ENCODE measurements at regions not wholly inside any gene's neighbourhood (a gene's known extent, or its start where the extent isn't known, plus 50 kb on each side); places are given as distances from the start of the nearest gene placed in this dataset.
"Not testable (repeated sequence)": the region's sequence is repeated elsewhere in the genome, so short reads cannot be mapped to it uniquely, and the experiment has no call there.

DNA sequence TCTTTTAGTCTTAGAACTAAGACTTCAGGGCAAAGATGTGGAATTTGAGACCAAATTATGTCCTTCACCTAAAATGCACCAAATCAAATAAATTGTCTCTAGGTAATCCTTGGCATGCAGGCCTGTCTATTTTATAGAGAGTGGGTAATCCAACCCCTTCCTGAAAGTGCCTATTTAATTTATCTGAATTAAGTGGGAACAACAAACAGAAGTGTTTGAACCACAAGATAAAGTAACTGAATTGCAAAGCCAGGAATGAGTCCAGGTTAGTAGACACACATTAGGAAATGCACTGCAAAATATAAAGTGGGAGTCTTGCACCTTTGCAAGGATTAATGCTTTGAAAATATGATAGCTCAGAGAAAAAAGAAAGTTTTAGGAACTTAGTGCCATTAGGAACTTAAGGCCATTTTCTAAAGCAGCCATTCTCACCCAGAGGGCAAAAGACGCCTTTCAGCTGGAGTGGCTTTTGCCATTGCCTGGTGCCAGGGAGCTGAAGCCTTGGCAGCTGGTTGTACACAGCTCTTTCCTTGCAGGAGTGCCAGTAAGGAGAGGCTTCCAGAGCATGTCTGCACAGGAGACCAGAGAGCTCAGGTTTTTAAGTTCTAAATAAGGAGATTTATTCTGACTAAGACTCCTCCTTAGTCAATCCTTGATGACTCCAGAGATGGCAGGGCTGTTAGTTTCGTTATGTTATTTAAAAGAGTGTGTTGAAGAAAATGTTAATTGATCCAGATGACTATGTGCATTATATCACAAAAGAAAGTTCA, 151.7 kb upstream of the ELL2 start:
- Mint-ChIP-seq H3K36me3 (ENCODE audit: low read depth) (peaks cover 4% of the 10 kb centered on the region), H3K9me3 (peaks cover 3% of the 10 kb centered on the region), H3K4me1 (peaks cover 4% of the 10 kb centered on the region), H3K27ac (ENCODE audit: unreplicated experiment) (no peak overlapping the region), H3K27me3 (ENCODE audit: low read depth) (no peaks in the 10 kb centered on the region), H3K4me3 (no peak overlapping the region)
- TF ChIP-seq, protein P1, sequence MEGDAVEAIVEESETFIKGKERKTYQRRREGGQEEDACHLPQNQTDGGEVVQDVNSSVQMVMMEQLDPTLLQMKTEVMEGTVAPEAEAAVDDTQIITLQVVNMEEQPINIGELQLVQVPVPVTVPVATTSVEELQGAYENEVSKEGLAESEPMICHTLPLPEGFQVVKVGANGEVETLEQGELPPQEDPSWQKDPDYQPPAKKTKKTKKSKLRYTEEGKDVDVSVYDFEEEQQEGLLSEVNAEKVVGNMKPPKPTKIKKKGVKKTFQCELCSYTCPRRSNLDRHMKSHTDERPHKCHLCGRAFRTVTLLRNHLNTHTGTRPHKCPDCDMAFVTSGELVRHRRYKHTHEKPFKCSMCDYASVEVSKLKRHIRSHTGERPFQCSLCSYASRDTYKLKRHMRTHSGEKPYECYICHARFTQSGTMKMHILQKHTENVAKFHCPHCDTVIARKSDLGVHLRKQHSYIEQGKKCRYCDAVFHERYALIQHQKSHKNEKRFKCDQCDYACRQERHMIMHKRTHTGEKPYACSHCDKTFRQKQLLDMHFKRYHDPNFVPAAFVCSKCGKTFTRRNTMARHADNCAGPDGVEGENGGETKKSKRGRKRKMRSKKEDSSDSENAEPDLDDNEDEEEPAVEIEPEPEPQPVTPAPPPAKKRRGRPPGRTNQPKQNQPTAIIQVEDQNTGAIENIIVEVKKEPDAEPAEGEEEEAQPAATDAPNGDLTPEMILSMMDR (conservative IDR thresholded peaks at IDR 0.05) = no peak
- DNase-seq (ENCODE audit: low read depth, low spot score) = no peak

GRCh38 chr5:96112703-96113102, 151.1 kb upstream of the ELL2 start:
- no peak for DNase-seq (ENCODE audit: low read depth, low spot score)
- H3K4me3 Mint-ChIP-seq = no peak overlapping the region
- TF ChIP-seq, protein P1 (conservative IDR thresholded peaks at IDR 0.05) = no peak
- no peaks in the 10 kb centered on the region for H3K27me3 Mint-ChIP-seq (ENCODE audit: low read depth)
- peaks cover 3% of the 10 kb centered on the region for H3K9me3 Mint-ChIP-seq
- no peak overlapping the region for H3K27ac Mint-ChIP-seq (ENCODE audit: unreplicated experiment)
- peaks cover 4% of the 10 kb centered on the region for H3K4me1 Mint-ChIP-seq
- peaks cover 4% of the 10 kb centered on the region for H3K36me3 Mint-ChIP-seq (ENCODE audit: low read depth)

GRCh38 chr5:96112123-96112670, 150.5 kb upstream of the ELL2 start:
- Mint-ChIP-seq H3K4me1 (peaks cover 4% of the 10 kb centered on the region), H3K27ac (ENCODE audit: unreplicated experiment) (no peak overlapping the region), H3K4me3 (no peak overlapping the region), H3K36me3 (ENCODE audit: low read depth) (peaks cover 4% of the 10 kb centered on the region), H3K27me3 (ENCODE audit: low read depth) (no peaks in the 10 kb centered on the region), H3K9me3 (peaks cover 3% of the 10 kb centered on the region)
- DNase-seq (ENCODE audit: low read depth, low spot score) = no peak
- TF ChIP-seq, protein P1 (conservative IDR thresholded peaks at IDR 0.05) = peak; percentile 40

GRCh38 chr5:96111080-96111756, 149.6 kb upstream of the ELL2 start:
- DNase-seq (ENCODE audit: low read depth, low spot score) = no peak
- peaks cover 4% of the 10 kb centered on the region for H3K4me1 Mint-ChIP-seq
- no peaks in the 10 kb centered on the region for H3K27me3 Mint-ChIP-seq (ENCODE audit: low read depth)
- H3K36me3 Mint-ChIP-seq (ENCODE audit: low read depth) = peaks cover 4% of the 10 kb centered on the region
- H3K27ac Mint-ChIP-seq (ENCODE audit: unreplicated experiment) = no peak overlapping the region
- H3K4me3 Mint-ChIP-seq = no peak overlapping the region
- peaks cover 3% of the 10 kb centered on the region for H3K9me3 Mint-ChIP-seq
- TF ChIP-seq, protein P1 (conservative IDR thresholded peaks at IDR 0.05) = no peak

DNA sequence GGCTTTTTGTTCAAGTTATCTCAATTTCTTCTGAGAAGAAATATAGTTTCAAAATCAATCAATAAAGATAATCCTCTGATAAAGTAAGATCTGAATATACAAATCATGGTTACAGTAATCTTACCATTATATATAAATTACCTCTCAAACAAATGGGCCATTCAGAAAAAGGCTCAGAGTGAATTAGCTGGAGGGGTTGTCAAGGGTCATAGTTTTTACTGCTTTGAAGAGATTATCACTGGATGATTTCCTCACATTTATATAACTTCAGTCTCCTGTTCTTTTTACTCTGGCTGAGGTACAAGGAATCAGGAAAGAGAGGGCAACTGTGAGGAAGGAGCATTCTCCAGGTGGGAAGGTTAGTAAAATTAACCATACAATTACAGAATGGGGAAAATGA, 148.6 kb upstream of the ELL2 start:
- Mint-ChIP-seq H3K27ac (ENCODE audit: unreplicated experiment) (peak overlapping the region; percentile 81), H3K9me3 (peaks cover 3% of the 10 kb centered on the region), H3K36me3 (ENCODE audit: low read depth) (peaks cover 8% of the 10 kb centered on the region), H3K4me3 (no peak overlapping the region), H3K27me3 (ENCODE audit: low read depth) (no peaks in the 10 kb centered on the region), H3K4me1 (peaks cover 4% of the 10 kb centered on the region)
- no peak for DNase-seq (ENCODE audit: low read depth, low spot score)
- TF ChIP-seq, protein P1 (conservative IDR thresholded peaks at IDR 0.05) = no peak

GRCh38 chr5:96108629-96109028, 147.0 kb upstream of the ELL2 start:
- H3K9me3 Mint-ChIP-seq; H3K4me3 Mint-ChIP-seq; DNase-seq (ENCODE audit: low read depth, low spot score); H3K27me3 Mint-ChIP-seq (ENCODE audit: low read depth); H3K36me3 Mint-ChIP-seq (ENCODE audit: low read depth); H3K27ac Mint-ChIP-seq (ENCODE audit: unreplicated experiment); H3K4me1 Mint-ChIP-seq: not testable (repeated sequence)

- not testable (repeated sequence) for H3K9me3 Mint-ChIP-seq; H3K36me3 Mint-ChIP-seq (ENCODE audit: low read depth); H3K4me1 Mint-ChIP-seq; DNase-seq (ENCODE audit: low read depth, low spot score); H3K4me3 Mint-ChIP-seq; H3K27me3 Mint-ChIP-seq (ENCODE audit: low read depth); H3K27ac Mint-ChIP-seq (ENCODE audit: unreplicated experiment)
Measured at GRCh38 chr5:96103829-96104228, 142.2 kb upstream of the ELL2 start.

Data from neural crest cell (in vitro differentiated cells).